Neuron (in vitro differentiated cells): ENCODE measurements at regions not wholly inside any gene's neighbourhood (a gene's known extent, or its start where the extent isn't known, plus 50 kb on each side); places are given as distances from the start of the nearest gene placed in this dataset.

ENCODE experiments used
- H2AFZ ChIP-seq: one replicate; pipeline ENCODE4 v1.6.1; 2013; ENCODE audit warnings: low read depth, mild to moderate bottlenecking, inconsistent platforms, low read length, moderate library complexity
- H3K27me3 ChIP-seq: one replicate; pipeline ENCODE4 v1.6.1; 2013; ENCODE audit warnings: low read length; ENCODE audit not compliant: insufficient read depth
- H3K36me3 ChIP-seq: one replicate; pipeline ENCODE4 v1.6.1; 2013; ENCODE audit warnings: low read length; ENCODE audit not compliant: insufficient read depth
- H3K4me1 ChIP-seq: one replicate; pipeline ENCODE4 v1.6.1; 2013; ENCODE audit warnings: low read length; ENCODE audit not compliant: insufficient read depth
- H3K4me3 ChIP-seq: 2 replicates; pipeline ENCODE4 v1.5.1; 2013; ENCODE audit warnings: mild to moderate bottlenecking, low read length, moderate library complexity
- H3K9me3 ChIP-seq: one replicate; pipeline ENCODE4 v1.6.1; 2013; ENCODE audit warnings: low read length

- Histone ChIP-seq H2AFZ (no peak overlapping the region), H3K27me3 (no peaks in the 10 kb centered on the region), H3K4me3 (no peak overlapping the region), H3K36me3 (no peaks in the 10 kb centered on the region), H3K4me1 (no peaks in the 10 kb centered on the region), H3K9me3 (no peaks in the 10 kb centered on the region)
These were observed 1451.9 kb downstream of the PCDH7 start for GRCh38 chr4:32172086-32172485.

GRCh38 chr4:32172761-32173160 lies 1452.6 kb downstream of the PCDH7 start:
- Histone ChIP-seq H2AFZ (no peak overlapping the region), H3K36me3 (no peaks in the 10 kb centered on the region), H3K4me3 (no peak overlapping the region), H3K9me3 (no peaks in the 10 kb centered on the region), H3K4me1 (no peaks in the 10 kb centered on the region), H3K27me3 (no peaks in the 10 kb centered on the region)

GRCh38 chr4:32180086-32180485 lies 1459.9 kb downstream of the PCDH7 start:
- Histone ChIP-seq H3K4me1 (no peaks in the 10 kb centered on the region), H2AFZ (no peak overlapping the region), H3K36me3 (no peaks in the 10 kb centered on the region), H3K9me3 (no peaks in the 10 kb centered on the region), H3K27me3 (no peaks in the 10 kb centered on the region), H3K4me3 (no peak overlapping the region)

- Histone ChIP-seq H3K36me3 (no peaks in the 10 kb centered on the region), H3K27me3 (no peaks in the 10 kb centered on the region), H3K4me3 (no peak overlapping the region), H2AFZ (no peak overlapping the region), H3K9me3 (no peaks in the 10 kb centered on the region), H3K4me1 (no peaks in the 10 kb centered on the region)
These were observed 1464.0 kb downstream of the PCDH7 start for GRCh38 chr4:32184186-32184585.

GRCh38 chr4:32189130-32189529 lies 1469.0 kb downstream of the PCDH7 start:
- Histone ChIP-seq H3K4me3 (no peak overlapping the region), H2AFZ (no peak overlapping the region), H3K4me1 (no peaks in the 10 kb centered on the region), H3K9me3 (no peaks in the 10 kb centered on the region), H3K27me3 (no peaks in the 10 kb centered on the region), H3K36me3 (no peaks in the 10 kb centered on the region)

GRCh38 chr4:32189788-32190187 lies 1469.6 kb downstream of the PCDH7 start:
- Histone ChIP-seq H3K9me3 (no peaks in the 10 kb centered on the region), H3K4me3 (no peak overlapping the region), H3K4me1 (no peaks in the 10 kb centered on the region), H2AFZ (no peak overlapping the region), H3K36me3 (no peaks in the 10 kb centered on the region), H3K27me3 (no peaks in the 10 kb centered on the region)

GRCh38 chr4:32191961-32192360 lies 1471.8 kb downstream of the PCDH7 start:
- H3K36me3 ChIP-seq: no peaks in the 10 kb centered on the region
- no peaks in the 10 kb centered on the region for H3K27me3 ChIP-seq
- no peaks in the 10 kb centered on the region for H3K9me3 ChIP-seq
- no peaks in the 10 kb centered on the region for H3K4me1 ChIP-seq
- H3K4me3 ChIP-seq: no peak overlapping the region
- no peak overlapping the region for H2AFZ ChIP-seq

GRCh38 chr4:32192363-32192762 lies 1472.2 kb downstream of the PCDH7 start:
- Histone ChIP-seq H3K36me3 (no peaks in the 10 kb centered on the region), H3K4me1 (no peaks in the 10 kb centered on the region), H3K27me3 (no peaks in the 10 kb centered on the region), H3K4me3 (no peak overlapping the region), H2AFZ (no peak overlapping the region), H3K9me3 (no peaks in the 10 kb centered on the region)

GRCh38 chr4:32192991-32193390 lies 1472.8 kb downstream of the PCDH7 start:
- Histone ChIP-seq H3K4me3 (no peak overlapping the region), H3K27me3 (no peaks in the 10 kb centered on the region)

GRCh38 chr4:32196950-32197688 lies 1477.0 kb downstream of the PCDH7 start:
- H2AFZ ChIP-seq: no peak overlapping the region
- no peak overlapping the region for H3K4me3 ChIP-seq
- no peaks in the 10 kb centered on the region for H3K27me3 ChIP-seq
- H3K9me3 ChIP-seq: no peaks in the 10 kb centered on the region
- H3K4me1 ChIP-seq: no peaks in the 10 kb centered on the region
- no peaks in the 10 kb centered on the region for H3K36me3 ChIP-seq

More at GRCh38 chr4:32192991-32193390, 1472.8 kb downstream of the PCDH7 start:
- no peaks in the 10 kb centered on the region for H3K4me1 ChIP-seq
- H3K9me3 ChIP-seq: no peaks in the 10 kb centered on the region
- H3K36me3 ChIP-seq: no peaks in the 10 kb centered on the region
- no peak overlapping the region for H2AFZ ChIP-seq

- Histone ChIP-seq H3K27me3 (no peaks in the 10 kb centered on the region), H2AFZ (no peak overlapping the region), H3K9me3 (no peaks in the 10 kb centered on the region), H3K4me3 (no peak overlapping the region), H3K4me1 (no peaks in the 10 kb centered on the region), H3K36me3 (no peaks in the 10 kb centered on the region)
These were observed 1479.5 kb downstream of the PCDH7 start for GRCh38 chr4:32199639-32200038.

- Histone ChIP-seq H3K4me3 (no peak overlapping the region), H3K27me3 (no peaks in the 10 kb centered on the region), H3K9me3 (peaks cover 2% of the 10 kb centered on the region), H2AFZ (no peak overlapping the region), H3K36me3 (no peaks in the 10 kb centered on the region), H3K4me1 (no peaks in the 10 kb centered on the region)
These were observed 1483.2 kb downstream of the PCDH7 start for GRCh38 chr4:32203340-32203739.

- Histone ChIP-seq H3K4me3 (no peak overlapping the region), H3K36me3 (no peaks in the 10 kb centered on the region), H3K4me1 (no peaks in the 10 kb centered on the region), H3K9me3 (peaks cover 2% of the 10 kb centered on the region), H2AFZ (no peak overlapping the region), H3K27me3 (no peaks in the 10 kb centered on the region)
These were observed 1486.6 kb downstream of the PCDH7 start for GRCh38 chr4:32206756-32207155.

- Histone ChIP-seq H3K4me3 (no peak overlapping the region), H3K36me3 (no peaks in the 10 kb centered on the region), H3K9me3 (peaks cover 2% of the 10 kb centered on the region), H2AFZ (no peak overlapping the region), H3K27me3 (no peaks in the 10 kb centered on the region), H3K4me1 (no peaks in the 10 kb centered on the region)
These were observed 1487.3 kb downstream of the PCDH7 start for GRCh38 chr4:32207456-32207855.
